Heart right ventricle (tissue), 16 donors: ENCODE measurements at regions not wholly inside any gene's neighbourhood (a gene's known extent, or its start where the extent isn't known, plus 50 kb on each side); places are given as distances from the start of the nearest gene placed in this dataset.

ENCODE experiments used
- ATAC-seq, 8 donors: fragments of 200-7000 bp; cut with Tn5 transposase; one replicate each; pipeline ENCODE4 v1.9.1; 2020; ENCODE audit warnings: mild to moderate bottlenecking in 8 of 8, moderate library complexity in 8 of 8, moderate number of reproducible peaks in 1 of 8
- DNase-seq, 2 donors: peaks; one replicate each; pipeline ENCODE4 v3.0.0-alpha.2; 2020
- H3K27ac ChIP-seq, 10 donors: fragments of 200-600 bp; sonication (generic) in 2 of 10; one replicate each; pipeline versions ENCODE4 v1.5.0 to v1.8.0; 2020 to 2022; ENCODE audit warnings: mild to moderate bottlenecking in 3 of 10
- H3K27me3 ChIP-seq, 7 donors: fragments of 200-600 bp; one replicate each; pipeline ENCODE4 v1.8.0; 2021 to 2022; ENCODE audit warnings: mild to moderate bottlenecking in 2 of 7
- H3K36me3 ChIP-seq, 9 donors: fragments of 200-600 bp; sonication (generic) in 1 of 9; one replicate each; pipeline versions ENCODE4 v1.5.0 to v1.8.0; 2020 to 2022; ENCODE audit warnings: mild to moderate bottlenecking in 2 of 9
- H3K4me1 ChIP-seq, 9 donors: fragments of 200-600 bp; sonication (generic) in 1 of 9; one replicate each; pipeline versions ENCODE4 v1.5.0 to v1.8.0; 2020 to 2022; ENCODE audit warnings: mild to moderate bottlenecking in 4 of 9
- H3K4me3 ChIP-seq, 10 donors: fragments of 200-600 bp; sonication (generic) in 2 of 10; one replicate each; pipeline versions ENCODE4 v1.5.0 to v1.8.0; 2020 to 2022; ENCODE audit warnings: mild to moderate bottlenecking in 7 of 10, moderate library complexity in 2 of 10
- H3K9me3 ChIP-seq, 11 donors: fragments of 200-600 bp in 10 of 11; sonication (generic) in 2 of 11; one replicate each; pipeline versions ENCODE4 v1.5.0 to v1.8.0; 2013 to 2022; ENCODE audit warnings: mild to moderate bottlenecking in 2 of 11, control low read depth in 1 of 11, moderate library complexity in 1 of 11
- CTCF ChIP-seq, 9 donors: fragments of 200-600 bp; sonication (generic) in 2 of 9; IDR thresholded peaks; one replicate each; pipeline versions ENCODE4 v1.5.0 to v1.8.0; 2021 to 2022; ENCODE audit warnings: antibody characterized with exemption in 9 of 9, mild to moderate bottlenecking in 5 of 9, moderate library complexity in 1 of 9
- WGBS, 2 donors: extraction: QIAGEN DNeasy Blood & Tissue Kit; methylation state at CpG; one replicate each; pipeline ENCODE4 v1.1.7; 2013; ENCODE audit warnings: inconsistent platforms in 1 of 2; 5-methylcytosine and 5-hydroxymethylcytosine counted together
- intact Hi-C, 10 donors: fragments of 100-400 bp; cut with DNase I; formaldehyde crosslinking; loops; one replicate each; pipeline versions ENCODE4 v1.11.1 to v1.14.2; 2022
- donor health status: Arrhythmogenic right ventricular cardiomyopathy.
- donor health status: ischemic (EF 13 %, LVEDD 7.1; RV severe dilation, severe dysfunction).
- donor health status: healthy with polysubstance abuse.
- donor health status: DM: no; HTN: yes; CAD: no.
- donor health status: DM: no; HTN: no; CAD: no.
- donor health status: ischemic (EF 25% LVEDD 6.9; RV normal size, moderate dysfunction).
- donor health status: ischemic (EF 25% LVEDD 5.7; RV mildly dilated, moderate dysfunction).
- donor health status: healthy.
- donor health status: DM: yes; HTN: yes; CAD: no.
- donor health status: Ischemic cardiomyopathy.
- donor health status: ischemic (EF 35%, LVEDD 5.7; RV mildly dilated, moderate dysfunction).
- donor health status: nonischemic (EF 11% LVEDD 7.7; RV severe dilation, severe dysfunction).
- donor health status: DM: yes; HTN: yes; CAD: no.
- donor health status: PGD.
- donor health status: ischemic (EF 29% LVEDD 5.4; RV normal size, mild dysfunction).
- donor health status: nonischemic (EF 23%, LVEDD 6.1; RV moderate dilation, normal function).

- Histone ChIP-seq H3K9me3 (no peaks in the 10 kb centered on the region), H3K36me3 (no peaks in the 10 kb centered on the region), H3K27me3 (no peaks in the 10 kb centered on the region), H3K4me3 (no peak overlapping the region), H3K27ac (no peak overlapping the region), H3K4me1 (peaks cover 0 to 16% (median 0%) of the 10 kb centered on the region in 9 donors)
- intact Hi-C loops: no loop called here
- DNase-seq (no peak), ATAC-seq (no peak)
- no peak for TF ChIP-seq CTCF (IDR thresholded peaks at IDR 0.05)
These were observed 1010.4 kb downstream of the ADGRL3 start for GRCh38 chr4:62210486-62210885.

- Histone ChIP-seq H3K4me3 (no peak overlapping the region), H3K9me3 (no peaks in the 10 kb centered on the region), H3K27ac (no peak overlapping the region), H3K27me3 (no peaks in the 10 kb centered on the region), H3K4me1 (peaks cover 0 to 16% (median 0%) of the 10 kb centered on the region in 9 donors), H3K36me3 (no peaks in the 10 kb centered on the region)
- TF ChIP-seq CTCF (IDR thresholded peaks at IDR 0.05): no peak
- 42 to 51% methylated on average over 4 of the region's 4 CpGs for WGBS, 2 donors
- DNase-seq (no peak), ATAC-seq (peak in 1 of 8 donors; percentile 20)
- intact Hi-C loops: no loop called here
These were observed 1009.8 kb downstream of the ADGRL3 start for GRCh38 chr4:62209757-62210485.

- H3K27ac ChIP-seq: no peak overlapping the region
- no peaks in the 10 kb centered on the region for H3K27me3 ChIP-seq
- H3K4me1 ChIP-seq: peaks cover 0 to 20% (median 0%) of the 10 kb centered on the region in 9 donors
- DNase-seq (no peak), ATAC-seq (no peak)
- no peak for TF ChIP-seq CTCF (IDR thresholded peaks at IDR 0.05)
- WGBS, 2 donors: 83 to 93% methylated on average over 4 of the region's 4 CpGs
- no peaks in the 10 kb centered on the region for H3K36me3 ChIP-seq
- intact Hi-C loops: no loop called here
- H3K9me3 ChIP-seq: peaks cover 0 to 7% (median 0%) of the 10 kb centered on the region in 11 donors
- H3K4me3 ChIP-seq: no peak overlapping the region
These were observed 1008.8 kb downstream of the ADGRL3 start for GRCh38 chr4:62208921-62209320.

- intact Hi-C loops: no loop called here
- H3K4me3 ChIP-seq: no peak overlapping the region
- H3K9me3 ChIP-seq: peaks cover 0 to 8% (median 0%) of the 10 kb centered on the region in 11 donors
- H3K4me1 ChIP-seq: peaks cover 0 to 7% (median 0%) of the 10 kb centered on the region in 9 donors
- no peaks in the 10 kb centered on the region for H3K27me3 ChIP-seq
- WGBS, 2 donors: 96 to 98% methylated on average over 4 of the region's 4 CpGs
- ATAC-seq (no peak), DNase-seq (no peak)
- H3K27ac ChIP-seq: no peak overlapping the region
- TF ChIP-seq CTCF (IDR thresholded peaks at IDR 0.05): no peak
- H3K36me3 ChIP-seq: no peaks in the 10 kb centered on the region
These were observed 1004.0 kb downstream of the ADGRL3 start for GRCh38 chr4:62204136-62204535.
